H1 (cell line): ENCODE measurements at regions not wholly inside any gene's neighbourhood (a gene's known extent, or its start where the extent isn't known, plus 50 kb on each side); places are given as distances from the start of the nearest gene placed in this dataset.

Experiments
- CTCF ChIA-PET: fragments of 300-600 bp; sonication (Branson Sonifier 250); formaldehyde crosslinking; loops from one replicate; lab custom pipeline; 2021; ENCODE audit not compliant: partially characterized antibody; lab: Charles Lee
- POLR2A ChIA-PET: fragments of 300-600 bp; sonication (Branson Sonifier 250); formaldehyde crosslinking; loops from one replicate; lab custom pipeline; 2021; ENCODE audit warnings: inconsistent platforms; ENCODE audit not compliant: partially characterized antibody; lab: Charles Lee
- DNase-seq, 2 experiments: peaks; one replicate each; pipeline versions ENCODE4 v3.0.0 to v3.0.0-alpha.2; 2010 to 2022; ENCODE audit warnings: low spot score in 2 of 2, low read depth in 1 of 2, mixed read lengths in 1 of 2
- FAIRE-seq: peaks from 2 replicates; lab custom pipeline; 2011; peaks lifted over from hg19 to GRCh38; lab: Jason Lieb, UNC
- H2AFZ ChIP-seq: 2 replicates; pipeline ENCODE4 v1.8.1; 2012; ENCODE audit warnings: low read length, inconsistent platforms
- H2AK5ac ChIP-seq: 2 replicates; pipeline ENCODE4 v1.6.1; 2013; ENCODE audit warnings: low read depth, low read length
- H2BK120ac ChIP-seq: replicated peaks from 2 replicates; pipeline ENCODE3; 2013; ENCODE audit warnings: low read depth, low read length, inconsistent platforms
- H2BK12ac ChIP-seq: 2 replicates; pipeline ENCODE4 v1.6.1; 2013; ENCODE audit warnings: low read depth, low read length
- H2BK15ac ChIP-seq: 2 replicates; pipeline ENCODE4 v1.6.1; 2013; ENCODE audit warnings: low read length
- H2BK20ac ChIP-seq: 2 replicates; pipeline ENCODE4 v1.6.1; 2013; ENCODE audit warnings: low read length
- H2BK5ac ChIP-seq: 2 replicates; pipeline ENCODE4 v1.6.1; 2013; ENCODE audit warnings: low read depth, low read length
- H3K14ac ChIP-seq: 2 replicates; pipeline ENCODE4 v1.6.1; 2013; ENCODE audit warnings: inconsistent platforms; ENCODE audit not compliant: insufficient read length
- H3K18ac ChIP-seq: 2 replicates; pipeline ENCODE4 v1.6.1; 2013; ENCODE audit warnings: low read length; ENCODE audit errors: extremely low read depth
- H3K23ac ChIP-seq: 2 replicates; pipeline ENCODE4 v1.6.1; 2013; ENCODE audit warnings: inconsistent platforms; ENCODE audit not compliant: insufficient read length
- H3K23me2 ChIP-seq: 2 replicates; pipeline ENCODE4 v1.6.1; 2013; ENCODE audit warnings: low read depth, low read length
- H3K27ac ChIP-seq: 2 replicates; pipeline ENCODE4 v1.6.1; 2011; ENCODE audit warnings: low read depth, low read length, inconsistent platforms
- H3K27me3 ChIP-seq, 4 experiments: replicated peaks in 1 of 4; 1 replicate in 1 of 4; 2 replicates in 3 of 4; pipeline versions ENCODE4 v1.6.1 to v1.8.1; 2011 to 2013; ENCODE audit warnings: low read length in 3 of 4, mild to moderate bottlenecking in 3 of 4, inconsistent platforms in 2 of 4, mixed read lengths in 2 of 4, moderate library complexity in 1 of 4; ENCODE audit not compliant: control insufficient read depth in 3 of 4, insufficient read depth in 3 of 4; ENCODE audit errors: extremely low read depth in 1 of 4
- H3K36me3 ChIP-seq, 4 experiments: 2 replicates each; pipeline versions ENCODE4 v1.6.1 to v1.8.1; 2011 to 2013; ENCODE audit warnings: mild to moderate bottlenecking in 4 of 4, low read length in 3 of 4, moderate library complexity in 2 of 4, control low read depth in 1 of 4, inconsistent platforms in 1 of 4; ENCODE audit not compliant: insufficient read depth in 4 of 4, control insufficient read depth in 2 of 4
- H3K4ac ChIP-seq: replicated peaks from 2 replicates; pipeline ENCODE3; 2013; ENCODE audit warnings: low read length, low read depth, mixed read lengths, inconsistent platforms; ENCODE audit not compliant: insufficient read length
- H3K4me1 ChIP-seq, 4 experiments: replicated peaks in 1 of 4; 1 replicate in 1 of 4; 2 replicates in 3 of 4; pipeline versions ENCODE4 v1.6.1 to v1.8.1; 2011 to 2013; ENCODE audit warnings: low read length in 3 of 4, inconsistent platforms in 2 of 4, mixed read lengths in 1 of 4; ENCODE audit not compliant: insufficient read depth in 4 of 4, control insufficient read depth in 3 of 4
- H3K4me2 ChIP-seq, 2 experiments: 2 replicates each; pipeline versions ENCODE4 v1.6.1 to v1.8.1; 2011 to 2013; ENCODE audit warnings: low read depth in 2 of 2, low read length in 2 of 2, control low read depth in 1 of 2, inconsistent platforms in 1 of 2, mild to moderate bottlenecking in 1 of 2; ENCODE audit not compliant: insufficient read depth in 1 of 2
- H3K4me3 ChIP-seq, 4 experiments: fragments of 200-600, 300-600 bp in 1 of 4; sonication (generic), shearing (Covaris generic), sonication (Bioruptor Twin) in 1 of 4; 2 replicates each; pipeline versions ENCODE4 v1.5.1 to v1.8.1; 2011 to 2016; ENCODE audit warnings: low read length in 4 of 4, low read depth in 3 of 4, control low read depth in 2 of 4, inconsistent platforms in 2 of 4, mild to moderate bottlenecking in 2 of 4, mixed read lengths in 1 of 4, moderate library complexity in 1 of 4; ENCODE audit not compliant: insufficient read depth in 2 of 4; ENCODE audit errors: extremely low read depth in 1 of 4
- H3K56ac ChIP-seq: replicated peaks from 2 replicates; pipeline ENCODE3; 2013; ENCODE audit warnings: low read depth, mild to moderate bottlenecking, mixed read lengths, low read length, inconsistent platforms; ENCODE audit not compliant: insufficient read length
- H3K79me1 ChIP-seq: 2 replicates; pipeline ENCODE4 v1.6.1; 2013; ENCODE audit warnings: low read depth, low read length, control low read depth
- H3K79me2 ChIP-seq, 2 experiments: 2 replicates each; pipeline versions ENCODE4 v1.6.1 to v1.8.1; 2012 to 2013; ENCODE audit warnings: low read length in 2 of 2, mild to moderate bottlenecking in 2 of 2, inconsistent platforms in 1 of 2; ENCODE audit not compliant: insufficient read depth in 2 of 2, control insufficient read depth in 1 of 2
- H3K9ac ChIP-seq, 4 experiments: replicated peaks in 1 of 4; 1 replicate in 1 of 4; 2 replicates in 3 of 4; pipeline versions ENCODE4 v1.6.1 to v1.8.1; 2011 to 2013; ENCODE audit warnings: low read depth in 3 of 4, low read length in 3 of 4, control low read depth in 2 of 4, mild to moderate bottlenecking in 2 of 4, moderate library complexity in 2 of 4, inconsistent platforms in 1 of 4; ENCODE audit errors: extremely low read depth in 1 of 4
- H3K9me3 ChIP-seq, 2 experiments: 2 replicates each; pipeline versions ENCODE4 v1.6.1 to v1.8.1; 2012 to 2013; ENCODE audit warnings: mild to moderate bottlenecking in 2 of 2, moderate library complexity in 2 of 2, control low read depth in 1 of 2, inconsistent platforms in 1 of 2, low read depth in 1 of 2, low read length in 1 of 2, mixed read lengths in 1 of 2; ENCODE audit not compliant: insufficient read depth in 2 of 2
- H4K20me1 ChIP-seq, 2 experiments: replicated peaks in 1 of 2; 2 replicates each; pipeline versions ENCODE3 to v1.8.1; 2011 to 2013; ENCODE audit warnings: inconsistent platforms in 2 of 2, low read length in 2 of 2, mild to moderate bottlenecking in 1 of 2; ENCODE audit not compliant: insufficient read depth in 2 of 2, control insufficient read depth in 1 of 2
- H4K5ac ChIP-seq: 2 replicates; pipeline ENCODE4 v1.6.1; 2013; ENCODE audit warnings: low read length, low read depth, mixed read lengths, inconsistent platforms; ENCODE audit not compliant: insufficient read length
- H4K8ac ChIP-seq: 2 replicates; pipeline ENCODE4 v1.8.0; 2013; ENCODE audit warnings: mild to moderate bottlenecking, moderate library complexity, low read length, inconsistent platforms; ENCODE audit not compliant: insufficient read depth; ENCODE audit errors: extremely low read depth
- H4K91ac ChIP-seq: replicated peaks from 2 replicates; pipeline ENCODE3; 2013; ENCODE audit warnings: low read length, mixed read lengths, inconsistent platforms; ENCODE audit not compliant: insufficient read length
- ASH2L ChIP-seq: fragments of 200-600, 300-600 bp; sonication (generic); IDR thresholded peaks from one replicate; pipeline ENCODE4 v1.7.1; 2017; ENCODE audit warnings: low read length
- BACH1 ChIP-seq: IDR thresholded peaks from 2 replicates; pipeline ENCODE4 v1.6.1; 2012; ENCODE audit warnings: low read length, improper control_type of control experiment
- EGR1 ChIP-seq: IDR thresholded peaks from 2 replicates; pipeline ENCODE4 v1.6.1; 2011; ENCODE audit warnings: low read depth, low read length, borderline replicate concordance
- JUN ChIP-seq: IDR thresholded peaks from 2 replicates; pipeline ENCODE4 v1.6.1; 2011; ENCODE audit warnings: low read depth, mild to moderate bottlenecking, improper control_type of control experiment, low read length
- RBBP5 ChIP-seq: IDR thresholded peaks from 2 replicates; pipeline ENCODE4 v1.7.1; 2012; ENCODE audit warnings: low read depth, mild to moderate bottlenecking, inconsistent platforms, low read length, moderate library complexity, borderline replicate concordance
- SIN3A ChIP-seq, 2 experiments: IDR thresholded peaks in 1 of 2; conservative IDR thresholded peaks in 1 of 2; 2 replicates each; pipeline ENCODE4 v1.6.1; 2011 to 2012; ENCODE audit warnings: low read length in 2 of 2, improper control_type of control experiment in 1 of 2, low read depth in 1 of 2, mild to moderate bottlenecking in 1 of 2
- SRF ChIP-seq: IDR thresholded peaks from 2 replicates; pipeline ENCODE4 v1.6.1; 2011; ENCODE audit warnings: mild to moderate bottlenecking, low read depth, low read length, moderate library complexity
- SUZ12 ChIP-seq: fragments of 200-600 bp; sonication (generic); IDR thresholded peaks from 2 replicates; pipeline ENCODE4 v1.6.1; 2012; ENCODE audit warnings: mild to moderate bottlenecking, inconsistent platforms, low read length, moderate library complexity, mixed read lengths
- TAF1 ChIP-seq: IDR thresholded peaks from 2 replicates; pipeline ENCODE4 v1.6.1; 2011; ENCODE audit warnings: mild to moderate bottlenecking, low read depth, low read length
- TEAD4 ChIP-seq: IDR thresholded peaks from 2 replicates; pipeline ENCODE4 v1.6.1; 2012; ENCODE audit warnings: low read depth, low read length, inconsistent platforms, mixed read lengths
- ZNF274 ChIP-seq: IDR thresholded peaks from 2 replicates; pipeline ENCODE4 v1.7.0; 2012; ENCODE audit warnings: low read length, borderline replicate concordance; ENCODE audit errors: extremely low read depth
- WGBS, 2 experiments: shearing (Covaris generic) in 1 of 2; methylation state at CpG; one replicate each; pipeline versions ENCODE4 v1.1.6 to v1.1.7; 2013 to 2015; ENCODE audit warnings: low lambda C conversion rate in 2 of 2, mixed read lengths in 2 of 2, inconsistent platforms in 1 of 2, low coverage in 1 of 2, missing lambda C conversion rate in 1 of 2; ENCODE audit not compliant: insufficient replicate concordance in 2 of 2, insufficient coverage in 1 of 2, insufficient read length in 1 of 2; ENCODE audit errors: extremely low coverage in 1 of 2, missing lambda C conversion rate in 1 of 2; 5-methylcytosine and 5-hydroxymethylcytosine counted together

DNA sequence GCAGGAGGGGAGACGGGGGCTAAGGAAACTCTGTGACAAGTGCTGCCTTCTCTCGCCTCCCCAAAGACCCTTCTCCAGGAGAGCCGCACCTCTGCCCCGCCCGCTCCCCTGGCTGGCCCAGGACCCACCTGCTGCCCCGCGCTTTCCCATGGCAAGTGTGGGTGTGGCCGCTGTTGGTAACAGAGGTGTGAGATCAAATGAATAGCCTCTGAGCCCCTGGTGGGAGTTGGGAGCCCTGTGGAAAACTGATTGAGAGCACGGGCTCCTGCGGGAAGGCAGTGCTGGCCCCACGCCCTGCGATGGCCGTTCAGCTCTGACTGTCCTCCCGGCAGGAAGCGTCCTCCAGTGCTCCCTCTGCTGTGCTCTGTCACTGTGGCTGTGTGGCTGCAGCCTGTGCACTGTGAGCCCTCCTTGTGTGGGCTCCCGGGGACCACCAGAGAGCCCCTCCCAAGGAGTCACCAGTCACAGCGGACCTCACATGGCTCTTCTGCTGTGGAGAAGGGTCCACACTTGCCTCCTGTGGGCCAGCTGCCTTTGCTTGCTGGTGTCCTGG lies 1275.9 kb downstream of the BRD1 start:
- no peak overlapping the region for H2BK12ac ChIP-seq
- no peaks in the 10 kb centered on the region for H3K23me2 ChIP-seq
- no peak overlapping the region for H2BK20ac ChIP-seq
- H3K4me2 ChIP-seq = no peak overlapping the region
- peaks cover 3 to 23% of the 10 kb centered on the region in 2 experiments for H4K20me1 ChIP-seq
- H2AK5ac ChIP-seq = no peak overlapping the region
- no peak overlapping the region for H3K4me3 ChIP-seq
- DNase-seq (no peak), FAIRE-seq (no peak)
- H3K23ac ChIP-seq = no peak overlapping the region
- H3K9me3 ChIP-seq = no peaks in the 10 kb centered on the region
- H3K4ac ChIP-seq = no peak overlapping the region
- H3K27me3 ChIP-seq = no peaks in the 10 kb centered on the region
- no peak overlapping the region for H3K14ac ChIP-seq
- H2BK120ac ChIP-seq = no peak overlapping the region
- H3K79me2 ChIP-seq = no peaks in the 10 kb centered on the region
- CTCF ChIA-PET = interaction anchor here (1.5 kb wide), 1 partner anchor 48 kb away, joined by 3 read pairs; no protein-coding TSS in a partner anchor
- no peak overlapping the region for H2AFZ ChIP-seq
- H4K5ac ChIP-seq = no peak overlapping the region
- no peaks in the 10 kb centered on the region; the same call in 1 of the 2 replicates for H3K79me1 ChIP-seq
- H2BK15ac ChIP-seq = no peak overlapping the region
- H3K18ac ChIP-seq = no peak overlapping the region
- 91% methylated on average over 16 of the region's 17 CpGs; no CpG with 5 or more reads in 1 of the 2 experiments for whole genome bisulfite sequencing, 2 experiments
- H3K4me1 ChIP-seq = 0 out of 7 replicates have a peak, but pooled peaks cover 0 to 5% (median under 1%) of the 10 kb centered on the region in 4 experiments
- no peak overlapping the region for H3K9ac ChIP-seq
- no peak overlapping the region for H4K8ac ChIP-seq
- no peak overlapping the region for H3K56ac ChIP-seq
- H3K27ac ChIP-seq = no peak overlapping the region
- POLR2A ChIA-PET = no interaction called here
- H2BK5ac ChIP-seq = no peak overlapping the region
- no peak overlapping the region for H4K91ac ChIP-seq
- H3K36me3 ChIP-seq = no peaks in the 10 kb centered on the region
- TF ChIP-seq TEAD4 (no peak), JUN (no peak), ZNF274 (no peak), EGR1 (no peak), BACH1 (no peak), SIN3A (conservative IDR thresholded peaks at IDR 0.05 in 1 of 2, IDR thresholded peaks at IDR 0.05 in 1 of 2; ENCODE audit: low read depth in 1 of 2, low read length in 2 of 2) (no peak), SRF (no peak), TAF1 (no peak), ASH2L (no peak), RBBP5 (no peak), SUZ12 (no peak)
